ENCODE measurements at regions not wholly inside any gene's neighbourhood (a gene's known extent, or its start where the extent isn't known, plus 50 kb on each side); places are given as distances from the start of the nearest gene placed in this dataset.
"Not testable (repeated sequence)": the region's sequence is repeated elsewhere in the genome, so short reads cannot be mapped to it uniquely, and the experiment has no call there.

DNA sequence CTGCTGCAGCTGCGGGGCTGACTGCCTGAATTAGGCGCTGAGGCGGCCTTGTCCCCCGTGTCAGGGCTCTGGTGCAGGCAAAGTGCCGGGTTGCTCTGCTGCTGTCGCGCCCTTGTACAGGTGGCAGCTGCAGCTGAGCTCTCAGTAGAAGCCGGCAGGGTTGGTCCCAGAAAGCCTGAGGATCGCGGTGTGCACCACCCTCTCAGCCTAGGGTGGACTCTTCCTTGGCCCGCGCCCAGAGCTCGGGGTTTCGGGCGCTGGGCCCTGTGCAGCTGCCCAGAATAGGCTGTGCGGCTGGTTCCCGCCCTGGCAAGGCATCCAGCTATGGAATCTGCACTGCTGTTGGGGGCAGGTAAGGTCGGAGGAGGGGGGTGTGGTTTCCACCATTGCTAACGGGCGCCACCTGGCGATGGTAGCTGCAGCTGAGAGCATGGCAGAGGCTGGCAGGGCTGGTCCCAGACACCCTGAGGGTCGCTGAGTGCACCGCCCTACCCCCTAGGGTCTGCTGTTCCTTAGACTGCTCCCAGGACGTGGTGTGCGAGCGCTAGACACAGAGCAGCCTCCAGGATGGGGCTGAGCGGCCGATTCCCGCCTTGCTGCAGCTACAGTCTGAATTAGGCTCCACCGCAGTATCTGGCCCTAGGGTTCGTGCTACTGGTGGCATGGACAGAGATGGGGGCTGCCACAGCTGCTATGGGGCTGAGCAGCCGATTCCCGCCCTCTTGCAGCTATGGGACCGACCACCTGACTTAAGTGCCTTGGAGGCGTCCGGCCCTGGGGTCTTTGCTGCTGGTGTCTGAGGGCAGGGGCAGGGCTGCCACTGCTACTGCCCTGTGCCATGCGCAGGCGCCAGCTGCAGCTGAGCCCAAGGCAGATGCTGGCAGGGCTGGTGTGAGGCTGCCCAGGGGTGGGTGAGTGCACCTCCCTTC is 145.0 kb downstream of the CCDC74A start:
- DNase-seq: peak; percentile 60

DNA sequence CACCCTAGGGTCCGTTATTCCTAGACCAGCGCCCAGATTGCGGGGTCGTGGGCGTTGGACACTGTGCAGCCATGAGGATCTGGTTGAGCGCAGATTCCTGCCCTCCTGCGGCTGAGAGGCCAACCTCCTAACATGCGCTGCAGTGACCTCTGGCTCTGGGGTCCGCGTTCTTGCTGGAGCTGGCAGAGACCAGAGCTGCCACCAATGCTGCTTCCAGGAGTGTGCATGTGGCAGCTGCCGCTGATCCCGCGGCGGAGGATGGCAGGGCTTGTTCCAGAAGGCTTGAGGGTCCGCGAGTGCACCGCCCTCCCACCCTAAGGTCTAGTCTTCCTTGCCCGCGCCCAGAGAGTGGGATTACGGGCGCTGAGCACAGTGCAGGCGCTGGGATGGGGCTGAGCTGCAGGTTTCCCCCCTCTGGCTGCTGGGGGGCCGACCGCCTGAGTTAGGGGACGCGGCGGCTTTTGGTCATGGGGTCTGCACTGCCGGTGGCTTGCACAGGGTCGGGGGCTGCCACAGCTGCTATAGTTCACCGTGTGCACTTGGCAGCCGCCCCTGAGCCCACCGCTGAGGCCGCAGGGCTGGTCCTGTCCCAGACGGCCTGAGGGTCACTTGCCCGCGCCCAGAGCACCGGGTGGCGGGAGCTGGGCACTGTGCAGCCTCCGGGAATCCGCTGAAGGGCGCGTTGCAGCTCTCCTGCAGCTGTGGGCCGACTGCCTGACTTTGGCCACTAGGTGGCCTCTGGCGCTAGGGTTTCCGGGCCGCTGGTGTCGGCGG is 145.9 kb downstream of the CCDC74A start:
- DNase-seq: peak; percentile 61

DNA sequence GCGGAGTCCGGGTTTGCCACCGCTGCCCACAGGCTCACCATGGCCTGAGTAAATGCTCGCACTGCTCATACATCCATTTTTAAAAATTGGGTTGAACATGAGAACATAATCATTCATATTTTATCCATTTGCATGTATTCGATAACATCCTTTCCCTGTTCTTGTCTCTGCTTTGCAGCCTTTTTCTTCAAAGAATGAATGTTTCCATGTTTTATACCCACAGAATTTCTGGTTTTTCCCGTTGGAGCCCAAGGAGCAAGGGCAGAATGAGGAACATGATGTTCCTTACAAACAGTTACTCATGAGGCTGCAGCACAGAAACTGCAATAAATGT is 146.5 kb downstream of the CCDC74A start:
- DNase-seq: no peak

GRCh38 chr2:131681611-131682121 is 154.0 kb downstream of the CCDC74A start:
- peak; percentile 10 for DNase-seq

- peak; percentile 92 for DNase-seq
Measured at GRCh38 chr2:131682122-131682944, 154.6 kb downstream of the CCDC74A start.

- DNase-seq: peak; percentile 49
Measured at GRCh38 chr2:131682945-131683330, 155.2 kb downstream of the CCDC74A start.

GRCh38 chr2:131684631-131685316 is 157.1 kb downstream of the CCDC74A start:
- DNase-seq: peak; percentile 83

DNA sequence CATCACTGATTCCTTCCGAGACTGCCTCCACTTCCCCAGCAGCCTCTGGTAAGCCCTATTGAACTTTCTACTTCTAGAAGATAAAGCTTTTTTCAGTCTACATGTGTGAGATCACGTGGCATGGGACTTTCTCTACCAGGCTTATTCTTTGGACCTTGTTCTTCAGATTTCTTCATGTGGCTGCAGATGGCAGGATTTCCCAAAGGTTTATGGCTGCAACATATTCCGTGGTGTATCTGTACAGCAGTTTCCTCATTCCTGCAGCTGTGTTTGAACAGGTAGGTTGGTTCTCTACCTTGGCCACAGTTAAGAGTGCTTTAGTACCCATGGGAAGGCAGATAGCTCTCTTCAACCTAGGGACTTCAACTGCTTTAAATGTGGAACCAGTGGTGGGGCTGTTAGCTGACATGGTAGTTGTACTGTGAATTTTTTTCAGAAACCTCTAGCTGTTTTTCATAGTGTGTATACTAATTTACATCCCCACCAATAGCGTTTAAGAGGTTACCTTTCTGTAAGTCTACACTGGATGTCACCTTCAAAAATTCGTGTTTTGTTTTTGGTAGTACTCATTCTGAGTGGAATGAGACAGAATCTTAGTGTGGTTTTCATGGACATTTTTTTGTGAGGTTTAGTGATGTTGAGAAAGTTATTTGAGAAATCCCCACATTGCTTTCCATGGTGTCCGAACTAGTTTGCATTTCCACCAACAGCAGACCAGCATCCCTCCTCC is 158.6 kb downstream of the CCDC74A start:
- DNase-seq: peak; percentile 81

GRCh38 chr2:131686894-131687238 is 159.2 kb downstream of the CCDC74A start:
- DNase-seq: peak; percentile 64

DNA sequence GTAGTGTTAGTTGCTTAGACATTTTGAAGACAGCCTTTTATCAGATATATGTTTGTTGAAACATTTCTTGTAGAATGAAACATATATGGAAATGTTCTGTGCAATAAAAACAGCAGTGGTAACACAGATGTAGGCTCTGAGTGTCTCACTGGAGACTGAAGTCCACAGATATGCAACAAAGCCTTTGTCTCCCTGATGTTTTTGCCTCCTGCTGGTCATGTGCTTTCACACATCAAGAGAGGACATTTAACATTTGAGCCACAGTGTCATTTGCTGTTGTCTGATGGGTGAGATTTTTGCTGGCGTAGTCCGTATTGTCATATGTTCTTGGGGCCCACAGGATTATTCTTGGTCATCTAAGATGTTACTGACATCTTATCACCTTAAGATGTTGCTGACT is 161.4 kb downstream of the CCDC74A start:
- DNase-seq: not testable (repeated sequence)

DNA sequence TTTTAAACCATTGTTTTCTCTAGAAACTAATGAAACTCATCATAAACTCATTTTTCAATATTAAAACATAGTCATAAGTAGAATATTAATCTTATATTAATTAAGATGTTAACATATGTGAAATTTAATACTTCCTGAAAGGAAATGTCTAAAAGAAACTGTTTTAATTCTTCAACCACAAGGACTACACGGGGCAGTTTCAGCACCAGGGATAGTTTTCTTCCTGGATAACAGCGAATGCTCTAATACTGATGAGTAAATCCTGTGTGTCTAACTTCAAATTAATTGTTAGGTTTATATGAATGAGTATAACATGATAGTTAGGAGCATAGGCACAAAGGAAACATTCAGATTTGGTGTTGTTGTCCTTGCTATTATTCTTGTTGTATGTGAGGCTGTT is 183.6 kb downstream of the CCDC74A start:
- DNase-seq: not testable (repeated sequence)

- DNase-seq: not testable (repeated sequence)
Measured at GRCh38 chr2:131717907-131718306, 190.2 kb downstream of the CCDC74A start.

DNA sequence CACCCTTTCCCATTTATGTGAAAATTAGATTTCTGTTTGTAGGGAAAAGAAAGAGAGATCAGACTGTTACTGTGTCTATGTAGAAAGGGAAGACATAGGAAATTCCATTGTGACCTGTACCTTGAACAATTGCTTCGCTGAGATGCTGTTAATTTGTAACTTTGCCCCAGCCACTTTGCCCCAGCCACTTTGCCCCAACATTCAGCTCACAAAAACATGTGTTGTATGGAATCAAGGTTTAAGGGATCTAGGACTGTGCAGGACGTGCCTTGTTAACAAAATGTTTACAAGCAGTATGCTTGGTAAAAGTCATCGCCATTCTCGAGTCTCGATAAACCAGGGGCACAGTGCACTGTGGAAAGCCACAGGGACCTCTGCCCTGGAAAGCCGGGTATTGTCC is 193.5 kb downstream of the CCDC74A start:
- not testable (repeated sequence) for DNase-seq

DNA sequence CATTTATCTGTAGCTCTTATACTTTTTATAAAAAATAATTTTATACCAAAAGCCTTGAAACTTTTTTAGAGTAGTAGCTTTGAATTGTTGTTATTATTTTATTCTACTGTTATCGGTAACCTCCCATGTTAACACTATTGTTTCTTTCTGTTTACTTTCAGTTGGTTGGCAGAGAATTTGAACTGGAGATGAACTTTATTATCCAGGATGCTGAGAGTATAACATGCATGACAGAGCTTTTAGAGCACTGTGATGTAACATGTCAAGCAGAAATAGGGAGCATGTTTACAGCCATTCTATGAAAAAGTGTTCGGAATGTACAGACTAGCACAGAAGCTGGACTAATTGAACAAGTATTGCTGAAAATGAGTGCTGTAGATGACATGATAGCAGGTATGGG is 194.6 kb downstream of the CCDC74A start:
- DNase-seq: not testable (repeated sequence)

- DNase-seq: no peak
Measured at GRCh38 chr2:131724019-131724418, 196.3 kb downstream of the CCDC74A start.

DNA sequence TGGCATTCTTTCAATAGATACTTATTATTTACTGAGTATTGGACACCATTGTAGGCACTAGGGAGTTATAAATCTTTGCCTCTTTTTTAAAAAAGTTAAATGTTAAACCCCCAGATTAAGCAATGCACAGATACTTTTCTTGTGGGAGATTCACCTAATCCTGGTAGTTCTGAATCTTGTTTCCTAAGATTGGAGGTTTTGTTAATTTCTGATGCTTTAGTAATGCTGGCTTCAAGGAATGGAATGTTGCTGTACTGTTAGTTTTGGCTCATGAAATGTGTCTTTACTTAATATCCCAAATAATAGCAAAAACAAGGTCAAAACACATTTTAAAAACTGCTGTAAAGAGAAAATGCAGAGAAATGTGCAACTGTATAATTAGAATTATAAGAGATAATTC is 200.8 kb downstream of the CCDC74A start:
- DNase-seq: peak; percentile 14

- not testable (repeated sequence) for DNase-seq
Measured at GRCh38 chr2:131733530-131733929, 205.8 kb downstream of the CCDC74A start.

- not testable (repeated sequence) for DNase-seq
Measured at GRCh38 chr2:131736406-131736805, 208.7 kb downstream of the CCDC74A start.

- DNase-seq: not testable (repeated sequence)
Measured at GRCh38 chr2:131738533-131738932, 210.8 kb downstream of the CCDC74A start.

DNA sequence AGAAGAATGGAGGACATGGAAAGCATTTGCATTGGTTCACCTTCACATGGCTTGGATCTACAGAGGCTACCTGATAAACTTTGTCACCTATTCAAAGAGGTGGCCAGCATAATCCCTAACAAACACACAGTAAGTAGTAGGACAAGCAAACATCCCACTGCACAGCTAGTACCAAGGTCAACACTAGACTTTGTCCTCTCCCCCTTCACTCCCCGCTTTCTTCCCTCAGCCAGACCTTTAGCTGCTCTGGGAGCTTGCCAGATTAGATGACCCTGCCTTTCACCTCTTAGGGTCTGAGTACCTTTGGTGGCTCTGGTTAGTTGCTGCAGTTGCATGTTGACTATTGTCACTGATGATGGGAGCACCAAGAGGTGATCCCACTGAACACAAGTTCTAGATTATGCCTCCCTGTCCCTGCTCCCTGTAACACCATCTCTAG is 211.3 kb downstream of the CCDC74A start:
- DNase-seq: not testable (repeated sequence)

Data from fibroblast of skin of right biceps (primary cell).